Retinal pigment epithelial cell (primary cell): ENCODE measurements at regions not wholly inside any gene's neighbourhood (a gene's known extent, or its start where the extent isn't known, plus 50 kb on each side); places are given as distances from the start of the nearest gene placed in this dataset.

Experiments
- DNase-seq: peaks from one replicate; pipeline ENCODE4 v3.0.0-alpha.2; 2010; ENCODE audit warnings: low read depth
- H3K4me3 ChIP-seq: 2 replicates; pipeline ENCODE4 v1.5.1; 2011; ENCODE audit warnings: mild to moderate bottlenecking, low read length, control low read depth, moderate library complexity
- CTCF ChIP-seq: conservative IDR thresholded peaks from 2 replicates; pipeline ENCODE4 v1.5.1; 2011; ENCODE audit warnings: low read depth, low read length, control low read depth, inconsistent platforms

GRCh38 chr4:110266136-110266535, 67.7 kb upstream of the ELOVL6 start:
- no peak for TF ChIP-seq CTCF
- DNase-seq: no peak
- no peak overlapping the region for H3K4me3 ChIP-seq

- no peak for TF ChIP-seq CTCF
- DNase-seq: no peak
- H3K4me3 ChIP-seq: no peak overlapping the region
Measured at GRCh38 chr4:110265001-110265400, 66.6 kb upstream of the ELOVL6 start.

GRCh38 chr4:110260299-110260698, 61.9 kb upstream of the ELOVL6 start:
- no peak for TF ChIP-seq CTCF
- no peak for DNase-seq
- H3K4me3 ChIP-seq: no peak overlapping the region

- no peak for TF ChIP-seq CTCF
- no peak for DNase-seq
- H3K4me3 ChIP-seq: no peak overlapping the region
Measured at GRCh38 chr4:110250023-110250387, 51.6 kb upstream of the ELOVL6 start.

- no peak for TF ChIP-seq CTCF
- no peak overlapping the region for H3K4me3 ChIP-seq
- no peak for DNase-seq
Measured at GRCh38 chr4:110248831-110249253, 50.4 kb upstream of the ELOVL6 start.
